ENCODE measurements at regions not wholly inside any gene's neighbourhood (a gene's known extent, or its start where the extent isn't known, plus 50 kb on each side); places are given as distances from the start of the nearest gene placed in this dataset.

- DNase-seq: no peak
These were observed 232.1 kb downstream of the RBM43 start for GRCh38 chr2:151029406-151030157.

- DNase-seq: no peak
These were observed 232.9 kb downstream of the RBM43 start for GRCh38 chr2:151028691-151029176.

- DNase-seq: no peak
These were observed 234.5 kb downstream of the RBM43 start for GRCh38 chr2:151027151-151027550.

- no peak for DNase-seq
These were observed 235.8 kb downstream of the RBM43 start for GRCh38 chr2:151025816-151026215.

- DNase-seq: no peak
These were observed 236.9 kb downstream of the RBM43 start for GRCh38 chr2:151024696-151025251.

- no peak for DNase-seq
These were observed 239.8 kb downstream of the RBM43 start for GRCh38 chr2:151021747-151022452.

GRCh38 chr2:151020411-151020810 lies 241.3 kb downstream of the RBM43 start:
- no peak for DNase-seq

- no peak for DNase-seq
These were observed 252.1 kb downstream of the RBM43 start for GRCh38 chr2:151009437-151010175.

- peak; percentile 37 for DNase-seq
These were observed 254.3 kb downstream of the RBM43 start for GRCh38 chr2:151007365-151007764.

GRCh38 chr2:151002959-151003600 lies 258.6 kb downstream of the RBM43 start:
- DNase-seq: no peak

- DNase-seq: peak; percentile 3
These were observed 263.8 kb downstream of the RBM43 start for GRCh38 chr2:150997702-150998440.

- DNase-seq: no peak
These were observed 264.6 kb downstream of the RBM43 start for GRCh38 chr2:150997066-150997465.

- no peak for DNase-seq
These were observed 267.6 kb downstream of the RBM43 start for GRCh38 chr2:150994076-150994475.

GRCh38 chr2:150989969-150990368 lies 271.7 kb downstream of the RBM43 start:
- DNase-seq: no peak

- peak; percentile 17 for DNase-seq
These were observed 275.9 kb downstream of the RBM43 start for GRCh38 chr2:150985741-150986140.

GRCh38 chr2:150983314-150983897 lies 278.3 kb downstream of the RBM43 start:
- peak; percentile 18 for DNase-seq

- no peak for DNase-seq
These were observed 279.8 kb downstream of the RBM43 start for GRCh38 chr2:150981826-150982225.

GRCh38 chr2:150978053-150978452 lies 283.6 kb downstream of the RBM43 start:
- peak; percentile 4 for DNase-seq

- DNase-seq: no peak
These were observed 284.4 kb downstream of the RBM43 start for GRCh38 chr2:150977296-150977695.

GRCh38 chr2:150976604-150977003 lies 285.1 kb downstream of the RBM43 start:
- DNase-seq: no peak

GRCh38 chr2:150974864-150975263 lies 286.8 kb downstream of the RBM43 start:
- DNase-seq: no peak

GRCh38 chr2:150974234-150974633 lies 287.4 kb downstream of the RBM43 start:
- no peak for DNase-seq

Data from NCI-H2171 treated with DMSO at 0.1 percent for 48 hours (cell line).